Tibial artery (tissue), 4 donors: ENCODE measurements at regions not wholly inside any gene's neighbourhood (a gene's known extent, or its start where the extent isn't known, plus 50 kb on each side); places are given as distances from the start of the nearest gene placed in this dataset.

ENCODE experiments used
- DNase-seq, 2 donors: peaks; one replicate each; pipeline ENCODE4 v3.0.0-alpha.2; 2019
- H3K27ac ChIP-seq, 2 donors: fragments of 200-600 bp; sonication (generic) in 1 of 2; 1 replicate in 1 of 2; 2 replicates in 1 of 2; pipeline ENCODE4 v1.5.1; 2018 to 2019; ENCODE audit warnings: mild to moderate bottlenecking in 1 of 2
- H3K27me3 ChIP-seq, 2 donors: fragments of 200-600 bp; sonication (generic) in 1 of 2; one replicate each; pipeline versions ENCODE4 v1.5.1 to v1.6.0; 2016 to 2019
- H3K36me3 ChIP-seq, 3 donors: fragments of 200-600 bp; sonication (generic) in 2 of 3; one replicate each; pipeline ENCODE4 v1.5.1; 2016 to 2019; ENCODE audit warnings: mild to moderate bottlenecking in 2 of 3
- H3K4me1 ChIP-seq, 4 donors: fragments of 200-600 bp; sonication (generic) in 2 of 4; 1 replicate in 3 of 4; 2 replicates in 1 of 4; pipeline ENCODE4 v1.5.1; 2016 to 2019
- H3K4me3 ChIP-seq, 2 donors: fragments of 200-600 bp; sonication (generic) in 1 of 2; 1 replicate in 1 of 2; 2 replicates in 1 of 2; pipeline ENCODE4 v1.5.1; 2018 to 2019; ENCODE audit warnings: mild to moderate bottlenecking in 2 of 2
- H3K9me3 ChIP-seq, 3 donors: fragments of 200-600 bp; sonication (generic) in 1 of 3; one replicate each; pipeline ENCODE4 v1.5.1; 2016 to 2019
- CTCF ChIP-seq, 2 experiments: fragments of 200-600 bp in 1 of 2; fragments of 450-650 bp in 1 of 2; IDR thresholded peaks; one replicate each; pipeline ENCODE4 v1.5.1; 2017 to 2019; ENCODE audit warnings: antibody characterized with exemption in 2 of 2, mild to moderate bottlenecking in 1 of 2, moderate library complexity in 1 of 2
- intact Hi-C: fragments of 100-400 bp; cut with DNase I; formaldehyde crosslinking; loops from one replicate; pipeline ENCODE4 v1.15.0; 2023; ENCODE audit warnings: low total_unique reads

GRCh38 chr20:39195582-39196021, 233.5 kb downstream of the DHX35 start:
- H3K36me3 ChIP-seq: no peaks in the 10 kb centered on the region
- peaks cover 0 to 6% (median 0%) of the 10 kb centered on the region in 3 donors for H3K9me3 ChIP-seq
- no peak overlapping the region for H3K4me3 ChIP-seq
- intact Hi-C loops: no loop called here
- no peaks in the 10 kb centered on the region for H3K4me1 ChIP-seq
- DNase-seq: no peak
- H3K27me3 ChIP-seq: no peaks in the 10 kb centered on the region
- no peak for TF ChIP-seq CTCF (IDR thresholded peaks at IDR 0.05)
- H3K27ac ChIP-seq: no peak overlapping the region

GRCh38 chr20:39190666-39191570, 228.8 kb downstream of the DHX35 start:
- no peaks in the 10 kb centered on the region for H3K27me3 ChIP-seq
- no peak overlapping the region for H3K27ac ChIP-seq
- H3K4me1 ChIP-seq: no peaks in the 10 kb centered on the region
- no peaks in the 10 kb centered on the region for H3K36me3 ChIP-seq
- H3K9me3 ChIP-seq: peaks cover 0 to 2% (median 1%) of the 10 kb centered on the region in 3 donors
- intact Hi-C loops: no loop called here
- TF ChIP-seq CTCF (IDR thresholded peaks at IDR 0.05): no peak
- no peak for DNase-seq
- no peak overlapping the region for H3K4me3 ChIP-seq

- DNase-seq: no peak
- Histone ChIP-seq H3K27me3 (no peaks in the 10 kb centered on the region), H3K36me3 (no peaks in the 10 kb centered on the region), H3K4me3 (no peak overlapping the region), H3K9me3 (peaks cover 0 to 17% (median 7%) of the 10 kb centered on the region in 3 donors), H3K4me1 (no peaks in the 10 kb centered on the region), H3K27ac (no peak overlapping the region)
- TF ChIP-seq CTCF (IDR thresholded peaks at IDR 0.05): no peak
- intact Hi-C loops: no loop called here
Measured at GRCh38 chr20:39188266-39188765, 226.2 kb downstream of the DHX35 start.

GRCh38 chr20:39181490-39181889, 219.3 kb downstream of the DHX35 start:
- intact Hi-C loops: no loop called here
- no peaks in the 10 kb centered on the region for H3K27me3 ChIP-seq
- no peak overlapping the region for H3K4me3 ChIP-seq
- no peak for TF ChIP-seq CTCF (IDR thresholded peaks at IDR 0.05)
- no peaks in the 10 kb centered on the region for H3K4me1 ChIP-seq
- no peak for DNase-seq
- no peak overlapping the region for H3K27ac ChIP-seq
- H3K9me3 ChIP-seq: peaks cover 0 to 17% (median 7%) of the 10 kb centered on the region in 3 donors
- no peaks in the 10 kb centered on the region for H3K36me3 ChIP-seq

- H3K27me3 ChIP-seq: no peaks in the 10 kb centered on the region
- no peak overlapping the region for H3K27ac ChIP-seq
- DNase-seq: no peak
- TF ChIP-seq CTCF (IDR thresholded peaks at IDR 0.05): no peak
- H3K4me1 ChIP-seq: no peaks in the 10 kb centered on the region
- H3K36me3 ChIP-seq: no peaks in the 10 kb centered on the region
- no peak overlapping the region for H3K4me3 ChIP-seq
- no peaks in the 10 kb centered on the region for H3K9me3 ChIP-seq
- intact Hi-C loops: no loop called here
Measured at GRCh38 chr20:39176457-39176856, 214.3 kb downstream of the DHX35 start.
